Esophagus muscularis mucosa (tissue), 4 donors: ENCODE measurements at regions not wholly inside any gene's neighbourhood (a gene's known extent, or its start where the extent isn't known, plus 50 kb on each side); places are given as distances from the start of the nearest gene placed in this dataset.

Source experiments
- CTCF ChIP-seq, 3 experiments: fragments of 200-600 bp in 2 of 3; fragments of 450-650 bp in 1 of 3; sonication (generic) in 2 of 3; IDR thresholded peaks; one replicate each; pipeline ENCODE4 v1.5.1; 2017 to 2019; ENCODE audit warnings: antibody characterized with exemption in 3 of 3, mild to moderate bottlenecking in 2 of 3, moderate library complexity in 1 of 3
- EP300 ChIP-seq: sonication (generic); formaldehyde crosslinking; IDR thresholded peaks from one replicate; pipeline ENCODE4 v1.6.1; 2017; ENCODE audit warnings: antibody characterized with exemption
- POLR2AphosphoS5 ChIP-seq, 2 donors: sonication (generic); formaldehyde crosslinking; IDR thresholded peaks; one replicate each; pipeline ENCODE4 v1.6.1; 2017; ENCODE audit warnings: antibody characterized with exemption in 2 of 2

GRCh38 chr6:16055852-16056251 lies 73.0 kb upstream of the MYLIP start:
- no peak for TF ChIP-seq CTCF (IDR thresholded peaks at IDR 0.05)
- no peak for TF ChIP-seq POLR2AphosphoS5 (IDR thresholded peaks at IDR 0.05)
- no peak for TF ChIP-seq EP300
